Type B pancreatic cell (in vitro differentiated cells): ENCODE measurements at regions not wholly inside any gene's neighbourhood (a gene's known extent, or its start where the extent isn't known, plus 50 kb on each side); places are given as distances from the start of the nearest gene placed in this dataset.

Source experiments
- DNase-seq: peaks from one replicate; pipeline ENCODE4 v3.0.0; 2021; ENCODE audit warnings: mixed read lengths; ENCODE audit not compliant: unreplicated experiment; ENCODE audit errors: extremely low spot score
- H3K27ac Mint-ChIP-seq: 2 replicates; pipeline ENCODE4 v1.8.0; 2021; ENCODE audit warnings: mild to moderate bottlenecking, mixed read lengths
- H3K27me3 Mint-ChIP-seq: 2 replicates; pipeline ENCODE4 v1.8.0; 2021; ENCODE audit warnings: mixed read lengths
- H3K36me3 Mint-ChIP-seq: 2 replicates; pipeline ENCODE4 v1.8.0; 2021; ENCODE audit warnings: mixed read lengths
- H3K4me1 Mint-ChIP-seq: one replicate; pipeline ENCODE4 v1.8.0; 2021; ENCODE audit warnings: mixed read lengths; ENCODE audit not compliant: unreplicated experiment
- H3K4me3 Mint-ChIP-seq: 2 replicates; pipeline ENCODE4 v1.8.0; 2021; ENCODE audit warnings: mild to moderate bottlenecking, mixed read lengths
- H3K9me3 Mint-ChIP-seq: 2 replicates; pipeline ENCODE4 v1.8.0; 2021; ENCODE audit warnings: mixed read lengths
- TF ChIP-seq, protein P1 (sequence below): fragments of 200-600 bp; sonication (generic); conservative IDR thresholded peaks from 2 replicates; pipeline ENCODE4 v1.5.0; 2021; ENCODE audit warnings: antibody characterized with exemption, mild to moderate bottlenecking

DNA sequence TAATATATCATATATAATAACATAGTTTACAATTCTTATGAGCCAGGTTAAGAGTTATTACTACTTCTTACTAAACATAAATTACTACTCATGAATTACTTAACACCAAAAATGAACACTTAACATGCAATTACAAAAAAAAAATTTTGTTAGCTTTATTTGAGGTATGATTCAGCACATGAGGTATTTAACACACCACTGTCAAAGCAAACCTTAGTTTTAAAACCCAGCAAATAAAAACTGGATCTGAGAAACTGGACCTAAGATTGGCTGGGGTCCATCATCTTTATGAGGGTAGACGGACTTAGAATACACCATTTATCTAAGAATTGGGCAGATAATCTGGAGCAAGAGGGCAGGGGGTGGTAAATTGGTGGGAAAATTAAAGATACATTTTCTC lies 81.8 kb upstream of the CREB1 start:
- Mint-ChIP-seq H3K4me3 (no peak overlapping the region), H3K27ac (no peak overlapping the region), H3K27me3 (peaks cover 3% of the 10 kb centered on the region), H3K36me3 (no peaks in the 10 kb centered on the region), H3K4me1 (no peaks in the 10 kb centered on the region), H3K9me3 (no peaks in the 10 kb centered on the region)
- DNase-seq = no peak
- TF ChIP-seq, protein P1, sequence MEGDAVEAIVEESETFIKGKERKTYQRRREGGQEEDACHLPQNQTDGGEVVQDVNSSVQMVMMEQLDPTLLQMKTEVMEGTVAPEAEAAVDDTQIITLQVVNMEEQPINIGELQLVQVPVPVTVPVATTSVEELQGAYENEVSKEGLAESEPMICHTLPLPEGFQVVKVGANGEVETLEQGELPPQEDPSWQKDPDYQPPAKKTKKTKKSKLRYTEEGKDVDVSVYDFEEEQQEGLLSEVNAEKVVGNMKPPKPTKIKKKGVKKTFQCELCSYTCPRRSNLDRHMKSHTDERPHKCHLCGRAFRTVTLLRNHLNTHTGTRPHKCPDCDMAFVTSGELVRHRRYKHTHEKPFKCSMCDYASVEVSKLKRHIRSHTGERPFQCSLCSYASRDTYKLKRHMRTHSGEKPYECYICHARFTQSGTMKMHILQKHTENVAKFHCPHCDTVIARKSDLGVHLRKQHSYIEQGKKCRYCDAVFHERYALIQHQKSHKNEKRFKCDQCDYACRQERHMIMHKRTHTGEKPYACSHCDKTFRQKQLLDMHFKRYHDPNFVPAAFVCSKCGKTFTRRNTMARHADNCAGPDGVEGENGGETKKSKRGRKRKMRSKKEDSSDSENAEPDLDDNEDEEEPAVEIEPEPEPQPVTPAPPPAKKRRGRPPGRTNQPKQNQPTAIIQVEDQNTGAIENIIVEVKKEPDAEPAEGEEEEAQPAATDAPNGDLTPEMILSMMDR = no peak

DNA sequence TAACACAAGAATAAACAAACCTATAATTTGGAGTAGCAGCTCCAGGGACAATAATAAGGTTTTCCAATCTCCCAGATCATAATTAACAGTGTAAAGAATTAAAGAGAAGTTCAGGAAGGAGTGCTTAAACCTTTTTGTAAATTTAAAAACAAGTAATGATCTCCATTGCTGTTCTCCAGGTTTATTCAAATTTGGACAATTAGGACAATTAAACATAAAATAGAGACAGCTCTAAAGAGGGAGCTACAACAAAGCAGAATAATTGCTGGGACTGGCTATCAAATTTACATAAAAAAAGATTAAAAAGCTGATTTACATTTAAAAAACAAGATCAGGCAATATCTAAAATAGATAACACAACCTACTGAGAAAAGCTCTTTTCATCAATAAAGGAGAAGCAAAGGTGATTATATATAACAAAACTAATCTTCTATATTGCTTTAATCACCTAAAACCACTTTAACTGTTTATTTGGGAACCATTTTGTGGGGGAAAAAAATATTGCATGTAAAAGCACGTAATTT lies 80.1 kb upstream of the CREB1 start:
- no peak overlapping the region for H3K27ac Mint-ChIP-seq
- H3K4me1 Mint-ChIP-seq = no peaks in the 10 kb centered on the region
- DNase-seq = no peak
- TF ChIP-seq, protein P1 = no peak
- peaks cover 3% of the 10 kb centered on the region for H3K27me3 Mint-ChIP-seq
- H3K4me3 Mint-ChIP-seq = no peak overlapping the region
- no peaks in the 10 kb centered on the region for H3K9me3 Mint-ChIP-seq
- no peaks in the 10 kb centered on the region for H3K36me3 Mint-ChIP-seq

DNA sequence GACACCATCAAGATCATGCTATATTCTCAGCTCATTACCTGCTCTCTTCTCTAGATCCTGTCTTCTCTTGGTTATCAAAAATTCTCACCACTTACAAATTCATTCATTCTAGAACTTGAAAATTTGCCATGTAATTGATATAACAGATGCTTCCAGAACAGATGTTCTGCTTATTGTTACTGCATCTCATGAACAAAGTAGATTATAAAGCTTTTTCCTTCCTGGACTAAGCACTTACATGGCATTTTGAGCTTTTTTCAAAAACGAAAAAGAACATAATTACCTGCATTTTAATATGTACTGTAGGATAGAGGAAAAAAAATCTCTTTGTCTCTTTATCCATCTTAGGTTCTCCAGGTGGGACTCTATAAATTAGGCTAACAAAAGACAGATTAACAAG lies 79.6 kb upstream of the CREB1 start:
- H3K9me3 Mint-ChIP-seq = no peaks in the 10 kb centered on the region
- H3K4me3 Mint-ChIP-seq = no peak overlapping the region
- no peak for DNase-seq
- H3K27me3 Mint-ChIP-seq = peaks cover 3% of the 10 kb centered on the region
- no peak overlapping the region for H3K27ac Mint-ChIP-seq
- no peaks in the 10 kb centered on the region for H3K4me1 Mint-ChIP-seq
- TF ChIP-seq, protein P1 = no peak
- no peaks in the 10 kb centered on the region for H3K36me3 Mint-ChIP-seq

DNA sequence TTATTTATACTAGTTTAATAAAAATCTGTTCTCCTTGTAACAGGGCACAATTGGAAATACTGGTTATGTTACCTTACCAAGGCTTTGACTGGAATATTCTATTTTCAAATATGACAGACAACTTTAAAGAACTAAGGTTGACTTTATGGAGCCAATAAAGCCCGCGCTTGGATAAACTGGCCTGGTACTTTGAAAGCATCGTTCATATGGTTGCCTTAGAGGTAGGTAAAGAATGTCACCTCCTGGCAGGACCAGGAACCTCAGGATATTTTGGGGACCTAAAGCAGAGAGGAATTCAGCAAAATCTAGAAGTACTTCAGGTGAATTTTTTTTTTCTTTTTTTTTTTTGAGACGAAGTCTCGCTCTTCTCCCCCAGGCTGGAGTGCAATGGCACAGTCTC lies 71.2 kb upstream of the CREB1 start:
- no peaks in the 10 kb centered on the region for H3K4me1 Mint-ChIP-seq
- TF ChIP-seq, protein P1 = no peak
- no peaks in the 10 kb centered on the region for H3K36me3 Mint-ChIP-seq
- no peaks in the 10 kb centered on the region for H3K27me3 Mint-ChIP-seq
- DNase-seq = no peak
- no peaks in the 10 kb centered on the region for H3K9me3 Mint-ChIP-seq
- H3K4me3 Mint-ChIP-seq = no peak overlapping the region
- no peak overlapping the region for H3K27ac Mint-ChIP-seq

DNA sequence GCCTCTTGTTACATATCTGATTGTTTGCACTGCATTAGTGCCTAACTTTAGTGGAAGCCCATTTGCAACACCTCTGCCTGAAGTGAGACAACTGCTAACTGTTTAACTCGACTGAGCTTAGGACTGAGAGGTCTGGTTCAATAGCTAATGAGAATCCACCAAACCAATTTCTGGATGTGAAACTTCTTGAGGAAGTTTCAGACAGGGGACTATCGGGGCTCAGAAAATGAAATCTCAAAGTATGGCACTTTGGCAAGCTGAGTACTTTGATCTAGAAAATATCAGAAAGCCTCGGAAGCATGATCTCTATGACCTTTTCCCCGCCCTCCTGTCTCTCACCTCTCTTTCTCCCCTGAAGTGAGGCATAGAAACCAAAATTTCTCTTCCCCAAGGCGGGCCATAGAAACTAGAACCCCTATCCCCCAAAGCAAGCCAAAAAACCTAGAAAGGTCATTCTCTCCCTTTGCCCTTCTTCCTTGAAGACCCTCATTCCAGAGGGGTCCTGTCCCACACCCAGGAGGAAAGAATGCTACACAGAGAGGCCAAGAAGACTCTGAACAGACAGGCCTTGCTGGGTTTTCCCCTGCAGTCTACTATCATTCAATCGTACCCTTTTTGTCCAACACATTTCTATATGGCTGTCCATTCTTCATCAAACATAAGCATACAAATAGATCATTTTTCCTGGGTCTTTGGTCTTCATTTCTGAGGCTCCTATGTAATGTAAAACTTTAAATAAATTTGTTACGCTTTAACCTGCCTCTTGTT lies 69.6 kb upstream of the CREB1 start:
- no peaks in the 10 kb centered on the region for H3K27me3 Mint-ChIP-seq
- DNase-seq = no peak
- H3K27ac Mint-ChIP-seq = no peak overlapping the region
- H3K36me3 Mint-ChIP-seq = no peaks in the 10 kb centered on the region
- H3K9me3 Mint-ChIP-seq = no peaks in the 10 kb centered on the region
- TF ChIP-seq, protein P1 = no peak
- H3K4me3 Mint-ChIP-seq = no peak overlapping the region
- no peaks in the 10 kb centered on the region for H3K4me1 Mint-ChIP-seq
